ENCODE measurements at regions not wholly inside any gene's neighbourhood (a gene's known extent, or its start where the extent isn't known, plus 50 kb on each side); places are given as distances from the start of the nearest gene placed in this dataset.

DNA sequence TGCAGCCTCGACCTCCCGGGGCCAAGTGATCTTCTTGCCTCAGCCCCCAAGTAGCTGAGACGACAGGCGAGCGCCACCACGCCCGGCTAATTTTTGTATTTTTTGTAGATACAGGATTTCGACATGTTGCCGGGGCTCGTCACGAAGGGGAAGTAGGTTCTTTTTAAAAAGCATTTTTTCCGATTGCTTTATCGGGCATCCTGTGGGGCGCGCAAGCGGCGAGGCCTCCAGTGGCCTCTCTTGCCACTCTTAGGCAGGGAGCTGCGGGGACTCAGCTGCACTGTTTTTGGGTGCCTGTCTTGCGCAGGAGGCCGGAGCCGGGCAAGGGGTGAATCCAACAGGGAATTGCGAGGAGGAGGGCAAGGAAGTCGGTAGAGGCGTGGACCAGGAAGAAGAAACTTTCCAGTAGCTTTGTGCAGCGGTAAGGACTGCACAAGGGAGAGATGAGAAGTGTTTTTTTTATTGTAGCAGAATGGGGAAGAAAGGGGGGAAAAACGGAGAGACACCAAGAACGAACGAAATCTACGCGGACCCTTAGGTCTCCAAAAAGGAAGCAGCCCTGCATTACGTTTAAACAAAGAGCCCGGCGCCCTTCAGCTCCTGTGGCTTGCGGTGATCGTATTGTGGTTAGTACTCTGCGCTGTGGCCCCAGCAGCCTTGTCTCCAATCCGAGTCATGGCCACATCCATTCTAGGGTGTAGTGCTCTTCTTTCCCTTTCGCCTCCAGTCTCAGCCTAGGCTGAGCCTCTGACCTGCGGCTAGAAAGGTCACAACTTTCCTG is 164.8 kb downstream of the PPIAL4G start:
- peak overlapping the region in 1 of 5 donors; percentile 31 for H3K27ac ChIP-seq

DNA sequence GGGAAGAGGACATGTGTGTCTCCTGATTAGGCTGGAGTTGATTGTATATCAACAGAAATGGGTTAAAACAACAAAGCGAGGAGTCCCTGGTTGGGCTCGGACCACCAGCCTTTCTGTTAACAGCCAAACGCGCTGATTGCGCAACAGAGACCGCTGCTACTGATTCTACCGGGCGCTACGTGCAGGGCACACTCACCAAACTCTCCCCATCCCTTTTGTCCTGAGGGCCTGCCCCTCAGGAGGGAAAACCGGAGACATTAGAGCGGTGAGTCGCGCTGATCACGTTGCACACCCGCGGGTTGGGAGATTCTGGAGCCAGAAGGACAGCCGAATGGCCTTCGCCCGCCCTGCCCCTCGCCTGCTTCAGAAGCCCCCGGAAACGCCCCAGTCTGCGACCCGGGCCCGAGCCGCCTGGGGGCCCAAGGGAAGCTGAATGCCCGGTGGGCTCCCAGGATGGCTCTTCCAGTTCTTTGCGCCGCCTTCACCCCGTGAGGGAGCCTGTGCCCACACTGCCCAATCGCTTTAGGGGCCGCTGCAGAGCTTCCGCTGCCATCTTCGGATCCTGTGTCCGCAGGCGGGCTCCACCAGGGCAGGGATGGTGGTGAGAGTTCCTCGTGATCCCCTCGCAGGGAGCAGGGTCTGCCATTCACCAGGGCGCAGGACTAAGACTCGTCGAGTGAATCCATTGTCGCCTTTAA is 165.4 kb upstream of the NBPF11 start:
- peak overlapping the region in 2 of 4 donors; percentile 33 to 39 for H3K4me3 ChIP-seq
- H3K4me1 ChIP-seq: peaks cover 10 to 18% (median 14%) of the 10 kb centered on the region in 4 donors
- TF ChIP-seq POLR2A (IDR thresholded peaks at IDR 0.05): no peak
- TF ChIP-seq, protein P1, sequence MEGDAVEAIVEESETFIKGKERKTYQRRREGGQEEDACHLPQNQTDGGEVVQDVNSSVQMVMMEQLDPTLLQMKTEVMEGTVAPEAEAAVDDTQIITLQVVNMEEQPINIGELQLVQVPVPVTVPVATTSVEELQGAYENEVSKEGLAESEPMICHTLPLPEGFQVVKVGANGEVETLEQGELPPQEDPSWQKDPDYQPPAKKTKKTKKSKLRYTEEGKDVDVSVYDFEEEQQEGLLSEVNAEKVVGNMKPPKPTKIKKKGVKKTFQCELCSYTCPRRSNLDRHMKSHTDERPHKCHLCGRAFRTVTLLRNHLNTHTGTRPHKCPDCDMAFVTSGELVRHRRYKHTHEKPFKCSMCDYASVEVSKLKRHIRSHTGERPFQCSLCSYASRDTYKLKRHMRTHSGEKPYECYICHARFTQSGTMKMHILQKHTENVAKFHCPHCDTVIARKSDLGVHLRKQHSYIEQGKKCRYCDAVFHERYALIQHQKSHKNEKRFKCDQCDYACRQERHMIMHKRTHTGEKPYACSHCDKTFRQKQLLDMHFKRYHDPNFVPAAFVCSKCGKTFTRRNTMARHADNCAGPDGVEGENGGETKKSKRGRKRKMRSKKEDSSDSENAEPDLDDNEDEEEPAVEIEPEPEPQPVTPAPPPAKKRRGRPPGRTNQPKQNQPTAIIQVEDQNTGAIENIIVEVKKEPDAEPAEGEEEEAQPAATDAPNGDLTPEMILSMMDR (IDR thresholded peaks at IDR 0.05): no peak
- no peak for TF ChIP-seq EP300 (IDR thresholded peaks at IDR 0.05)
- no peak for TF ChIP-seq POLR2AphosphoS5 (IDR thresholded peaks at IDR 0.05)
- H3K9me3 ChIP-seq: peaks cover 0 to 7% (median 3%) of the 10 kb centered on the region in 4 donors
- no peak for DNase-seq
- 20 to 33% (median 24%) methylated on average over 39 to 42 of the region's 42 CpGs for WGBS, 5 donors
- H3K36me3 ChIP-seq: no peaks in the 10 kb centered on the region
- H3K27ac ChIP-seq: no peak overlapping the region
- intact Hi-C loops (cut with DNase I; ENCODE audit: low total_unique reads): no loop called here
- H3K27me3 ChIP-seq: peaks cover 0 to 83% (median 28%) of the 10 kb centered on the region in 3 donors

More for the DNA sequence above, 164.8 kb downstream of the PPIAL4G start:
- intact Hi-C loops (cut with DNase I; ENCODE audit: low total_unique reads): no loop called here
- no peaks in the 10 kb centered on the region for H3K36me3 ChIP-seq
- WGBS, 5 donors: 8 to 16% (median 10%) methylated on average over 39 of the region's 39 CpGs
- peaks cover 10 to 18% (median 14%) of the 10 kb centered on the region in 4 donors for H3K4me1 ChIP-seq
- H3K9me3 ChIP-seq: peaks cover 0 to 7% (median 3%) of the 10 kb centered on the region in 4 donors
- TF ChIP-seq EP300 (IDR thresholded peaks at IDR 0.05): no peak
- TF ChIP-seq POLR2AphosphoS5 (IDR thresholded peaks at IDR 0.05): no peak
- TF ChIP-seq POLR2A (IDR thresholded peaks at IDR 0.05): no peak
- TF ChIP-seq, protein P1 (IDR thresholded peaks at IDR 0.05): no peak
- peaks cover 0 to 76% (median 28%) of the 10 kb centered on the region in 3 donors for H3K27me3 ChIP-seq
- DNase-seq: peak in 1 of 2 donors; percentile 48
- H3K4me3 ChIP-seq: peak overlapping the region; percentile 9 to 39 (median 30)

DNA sequence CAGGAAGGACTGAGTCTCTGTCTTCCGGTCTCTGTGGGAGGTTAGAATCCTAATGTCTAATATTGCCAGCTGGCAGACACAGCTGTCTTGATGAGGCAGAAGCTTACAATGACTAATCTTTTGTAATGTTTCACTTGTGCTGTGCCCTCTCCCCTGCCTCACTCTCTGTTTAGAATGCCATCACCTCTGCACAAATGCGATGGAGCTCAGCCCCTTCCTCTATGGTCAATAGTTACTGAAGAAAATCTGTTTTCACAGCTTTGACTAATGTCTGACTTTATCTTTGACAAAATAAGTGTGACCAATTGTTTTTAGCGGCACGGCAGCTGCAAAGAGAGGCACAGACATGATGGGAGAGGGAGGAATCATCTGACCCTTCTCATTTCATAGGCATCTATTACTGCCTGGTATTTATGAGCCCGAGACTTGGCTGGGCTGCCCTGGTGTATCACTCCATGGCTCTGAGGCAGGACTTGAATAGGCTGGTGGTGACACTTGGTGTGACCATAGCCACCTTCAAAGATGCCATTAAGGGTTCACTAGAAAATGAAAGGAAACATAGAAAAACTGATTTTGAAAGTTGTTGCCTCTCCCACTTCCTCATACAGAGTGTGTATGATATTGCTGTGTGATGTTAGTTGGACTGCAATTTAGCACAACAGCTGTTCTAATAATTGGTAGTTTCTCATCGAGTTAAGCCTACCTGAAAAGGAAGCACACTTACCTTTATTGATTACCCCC is 163.2 kb upstream of the NBPF11 start:
- Histone ChIP-seq H3K36me3 (no peaks in the 10 kb centered on the region), H3K27ac (no peak overlapping the region), H3K27me3 (peaks cover 0 to 90% (median 31%) of the 10 kb centered on the region in 3 donors), H3K4me1 (peaks cover 10 to 18% (median 14%) of the 10 kb centered on the region in 4 donors), H3K9me3 (peaks cover 0 to 25% (median 15%) of the 10 kb centered on the region in 4 donors), H3K4me3 (no peak overlapping the region)
- no peak for DNase-seq
- no peak for TF ChIP-seq POLR2A (IDR thresholded peaks at IDR 0.05)
- TF ChIP-seq, protein P1 (IDR thresholded peaks at IDR 0.05): no peak
- no peak for TF ChIP-seq EP300 (IDR thresholded peaks at IDR 0.05)
- TF ChIP-seq POLR2AphosphoS5 (IDR thresholded peaks at IDR 0.05): no peak
- intact Hi-C loops (cut with DNase I; ENCODE audit: low total_unique reads): no loop called here
- 71 to 80% (median 75%) methylated on average over 6 of the region's 6 CpGs for WGBS, 5 donors

DNA sequence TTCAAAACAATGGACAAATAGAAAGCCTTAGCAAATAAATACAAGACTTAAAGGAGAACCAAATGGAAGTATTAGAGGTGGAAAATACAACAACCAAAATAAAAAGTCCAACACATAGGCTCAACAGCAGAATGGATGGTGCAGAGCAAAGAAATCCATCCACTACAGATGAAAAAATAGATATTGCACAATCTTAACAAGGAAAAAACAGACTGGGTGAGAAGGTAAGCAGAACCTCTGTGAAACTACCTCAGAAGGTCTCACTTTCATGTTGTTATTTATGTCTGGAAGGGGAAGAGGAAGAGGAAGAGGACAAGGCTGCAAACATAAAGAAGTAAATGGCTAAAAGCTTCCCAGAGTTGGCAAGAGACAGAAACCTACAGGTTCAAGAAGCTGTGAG is 158.7 kb upstream of the NBPF11 start:
- TF ChIP-seq POLR2A (IDR thresholded peaks at IDR 0.05): no peak
- no peak for TF ChIP-seq POLR2AphosphoS5 (IDR thresholded peaks at IDR 0.05)
- TF ChIP-seq, protein P1 (IDR thresholded peaks at IDR 0.05): no peak
- TF ChIP-seq EP300 (IDR thresholded peaks at IDR 0.05): no peak
- Histone ChIP-seq H3K9me3 (peaks cover 0 to 40% (median 25%) of the 10 kb centered on the region in 4 donors), H3K27me3 (peaks cover 0 to 90% (median 37%) of the 10 kb centered on the region in 3 donors), H3K36me3 (no peaks in the 10 kb centered on the region), H3K4me3 (no peak overlapping the region), H3K27ac (no peak overlapping the region), H3K4me1 (peaks cover 0 to 4% (median 0%) of the 10 kb centered on the region in 4 donors)
- DNase-seq: no peak
- intact Hi-C loops (cut with DNase I; ENCODE audit: low total_unique reads): no loop called here
